A549 (cell line): ENCODE measurements at regions not wholly inside any gene's neighbourhood (a gene's known extent, or its start where the extent isn't known, plus 50 kb on each side); places are given as distances from the start of the nearest gene placed in this dataset.

Experiments
- ATAC-seq, 2 experiments: fragments of 200-7000 bp in 1 of 2; fragments of >200 bp in 1 of 2; cut with Nextera tagmentation in 1 of 2; cut with Tn5 transposase in 1 of 2; 3 replicates each; pipeline versions ENCODE4 v1.8.0 to v1.9.1; 2018 to 2020; ENCODE audit warnings: mild to moderate bottlenecking in 1 of 2, moderate library complexity in 1 of 2
- CTCF ChIA-PET: fragments of 300-600 bp; sonication (Branson Sonifier 250); formaldehyde crosslinking; extraction: SDS; loops from one replicate; lab custom pipeline; 2021; ENCODE audit warnings: antibody characterized with exemption, inconsistent platforms; lab: Yijun Ruan, JAX
- POLR2A ChIA-PET: fragments of 350-600 bp; formaldehyde crosslinking; extraction: SDS; loops from one replicate; lab custom pipeline; 2021; ENCODE audit warnings: antibody characterized with exemption, inconsistent platforms; lab: Yijun Ruan, JAX
- DNase-seq, 2 experiments: peaks; one replicate each; pipeline versions ENCODE4 v3.0.0 to v3.0.0-alpha.2; 2011 to 2016; ENCODE audit warnings: low read depth in 1 of 2, low spot score in 1 of 2
- FAIRE-seq: peaks from 2 replicates; lab custom pipeline; 2011; peaks lifted over from hg19 to GRCh38; lab: Jason Lieb, UNC
- H3K27ac ChIP-seq, 2 experiments: fragments of >200 bp; sonication (Bioruptor Twin); formaldehyde crosslinking; 3 replicates each; pipeline ENCODE4 v1.5.1; 2016 to 2017
- H3K4me1 ChIP-seq: fragments of >200 bp; sonication (Bioruptor Twin); formaldehyde crosslinking; 3 replicates; pipeline ENCODE4 v1.6.1; 2016
- H3K4me2 ChIP-seq: fragments of >200 bp; sonication (Bioruptor Twin); formaldehyde crosslinking; 3 replicates; pipeline ENCODE4 v1.6.1; 2016
- H3K4me3 ChIP-seq: fragments of >200 bp; sonication (Bioruptor Twin); formaldehyde crosslinking; 3 replicates; pipeline ENCODE4 v1.5.1; 2016
- H3K9me3 ChIP-seq: fragments of >200 bp; sonication (Bioruptor Twin); formaldehyde crosslinking; 3 replicates; pipeline ENCODE4 v1.6.1; 2016
- CBX8 ChIP-seq: fragments of 200-600 bp; sonication (generic); IDR thresholded peaks from 2 replicates; pipeline ENCODE4 v1.6.1; 2016
- CEBPB ChIP-seq, 2 experiments: fragments of >200 bp in 1 of 2; sonication (Bioruptor Twin) in 1 of 2; formaldehyde crosslinking in 1 of 2; IDR thresholded peaks; 2 replicates each; pipeline ENCODE4 v1.6.1; 2012 to 2016
- CTCF ChIP-seq: fragments of >200 bp; sonication (Bioruptor Twin); formaldehyde crosslinking; IDR thresholded peaks from 3 replicates; pipeline ENCODE4 v1.5.1; 2016
- EHF ChIP-seq: fragments of 250-450 bp; sonication (Bioruptor Pico); IDR thresholded peaks from 2 replicates; pipeline ENCODE4 v1.5.0; 2020; ENCODE audit warnings: mild to moderate bottlenecking
- ELK1 ChIP-seq: fragments of 150-350 bp; IDR thresholded peaks from 2 replicates; pipeline ENCODE4 v1.6.1; 2014; ENCODE audit warnings: low read depth, mild to moderate bottlenecking, low read length
- EP300 ChIP-seq, 2 experiments: fragments of >200 bp; sonication (Bioruptor Twin); formaldehyde crosslinking; IDR thresholded peaks; 2 replicates in 1 of 2; 3 replicates in 1 of 2; pipeline ENCODE4 v1.6.1; 2016 to 2017
- FOXS1 ChIP-seq: fragments of 250-450 bp; sonication (Bioruptor Pico); IDR thresholded peaks from 2 replicates; pipeline ENCODE4 v1.5.0; 2020; ENCODE audit warnings: mild to moderate bottlenecking, moderate library complexity
- GATA3 ChIP-seq: IDR thresholded peaks from 2 replicates; pipeline ENCODE4 v1.6.1; 2012; ENCODE audit warnings: borderline replicate concordance
- HES2 ChIP-seq: fragments of >200 bp; sonication (Bioruptor Twin); formaldehyde crosslinking; IDR thresholded peaks from 2 replicates; pipeline ENCODE4 v1.6.1; 2016
- HEYL ChIP-seq: fragments of 250-450 bp; sonication (Bioruptor Pico); IDR thresholded peaks from 2 replicates; pipeline ENCODE4 v1.8.0; 2021; ENCODE audit warnings: mild to moderate bottlenecking, moderate library complexity
- HOXB5 ChIP-seq: fragments of 250-450 bp; sonication (Bioruptor Pico); IDR thresholded peaks from 2 replicates; pipeline ENCODE4 v1.5.0; 2020; ENCODE audit warnings: mild to moderate bottlenecking, moderate library complexity
- JUNB ChIP-seq: fragments of >200 bp; sonication (Bioruptor Twin); formaldehyde crosslinking; IDR thresholded peaks from 2 replicates; pipeline ENCODE4 v1.6.1; 2016
- KDM1A ChIP-seq: fragments of 200-600 bp; sonication (generic); IDR thresholded peaks from 2 replicates; pipeline ENCODE4 v1.6.1; 2016; ENCODE audit warnings: low read depth, mild to moderate bottlenecking
- KDM5A ChIP-seq: fragments of 200-600 bp; sonication (generic); IDR thresholded peaks from 2 replicates; pipeline ENCODE4 v1.6.1; 2016; ENCODE audit warnings: antibody characterized with exemption, mild to moderate bottlenecking
- MYC ChIP-seq: IDR thresholded peaks from 2 replicates; pipeline ENCODE4 v1.6.1; 2012; ENCODE audit warnings: mild to moderate bottlenecking, inconsistent platforms, low read length, improper control_type of control experiment, borderline replicate concordance
- NFE2L2 ChIP-seq: fragments of 150-350 bp; conservative IDR thresholded peaks from 2 replicates; pipeline ENCODE4 v1.6.1; 2014; ENCODE audit warnings: low read length
- POLR2AphosphoS2 ChIP-seq: conservative IDR thresholded peaks from 2 replicates; pipeline ENCODE4 v1.6.1; 2012; ENCODE audit warnings: low read length, improper control_type of control experiment, inconsistent platforms
- RCOR1 ChIP-seq: fragments of 150-350 bp; IDR thresholded peaks from 2 replicates; pipeline ENCODE4 v1.6.1; 2014; ENCODE audit warnings: antibody characterized with exemption, low read length, low read depth
- REST ChIP-seq: fragments of 200-600 bp; sonication (generic); IDR thresholded peaks from 2 replicates; pipeline ENCODE4 v1.6.1; 2016; ENCODE audit warnings: antibody characterized with exemption, mild to moderate bottlenecking, moderate library complexity
- RNF2 ChIP-seq: fragments of 200-600 bp; sonication (generic); IDR thresholded peaks from 2 replicates; pipeline ENCODE4 v1.6.1; 2016; ENCODE audit warnings: low read depth, mild to moderate bottlenecking, antibody characterized with exemption, moderate library complexity, borderline replicate concordance
- ZC3H11A ChIP-seq: fragments of 450-650 bp; IDR thresholded peaks from 2 replicates; pipeline ENCODE4 v1.6.1; 2014; ENCODE audit warnings: antibody characterized with exemption, mild to moderate bottlenecking
- ZNF302 ChIP-seq: fragments of 250-450 bp; sonication (Bioruptor Pico); IDR thresholded peaks from 2 replicates; pipeline ENCODE4 v1.9.0; 2021; ENCODE audit warnings: inconsistent platforms, mild to moderate bottlenecking, moderate library complexity
- WGBS: methylation state at CpG from one replicate; pipeline ENCODE4 v1.1.6; 2017; ENCODE audit errors: missing lambda C conversion rate; 5-methylcytosine and 5-hydroxymethylcytosine counted together
- TF ChIP-seq, protein P1 (sequence below): fragments of 250-450 bp; sonication (Bioruptor Pico); IDR thresholded peaks from 2 replicates; pipeline ENCODE4 v1.5.0; 2020; ENCODE audit warnings: low read depth, mild to moderate bottlenecking, moderate library complexity
- TF ChIP-seq, protein P2 (sequence below): fragments of >200 bp; sonication (Bioruptor Twin); formaldehyde crosslinking; IDR thresholded peaks from 3 replicates; pipeline ENCODE4 v1.6.1; 2016

DNA sequence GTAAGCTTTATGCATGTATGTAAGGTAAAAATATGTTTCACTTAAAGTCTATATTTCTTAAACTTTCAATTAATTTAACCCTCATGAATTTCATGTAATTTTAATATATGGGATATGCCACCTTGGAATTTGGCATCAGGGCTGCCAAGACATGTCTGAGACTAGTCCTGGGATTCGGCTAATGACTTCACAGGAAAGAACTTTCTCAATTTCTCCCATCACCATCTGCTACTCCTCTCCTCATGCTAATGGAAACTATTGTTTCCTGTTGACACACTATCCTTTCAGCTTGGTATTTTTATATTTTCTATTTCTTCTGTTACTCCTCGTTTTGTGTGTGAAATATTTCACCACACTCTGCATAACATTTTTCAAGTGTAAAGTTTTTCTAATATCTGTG, 205.9 kb downstream of the ARL4A start:
- no peak for DNase-seq
- H3K4me3 ChIP-seq, result no peak overlapping the region
- CTCF ChIA-PET, result no interaction called here
- no peak overlapping the region for H3K27ac ChIP-seq
- TF ChIP-seq MYC (no peak), KDM1A (no peak), HES2 (no peak), CEBPB (IDR thresholded peaks at IDR 0.05) (no peak), RNF2 (no peak), HEYL (CRISPR knock-in tag) (no peak), GATA3 (no peak), KDM5A (no peak), CTCF (no peak), NFE2L2 (no peak), ZC3H11A (no peak), REST (no peak), ELK1 (no peak)
- TF ChIP-seq, protein P1, sequence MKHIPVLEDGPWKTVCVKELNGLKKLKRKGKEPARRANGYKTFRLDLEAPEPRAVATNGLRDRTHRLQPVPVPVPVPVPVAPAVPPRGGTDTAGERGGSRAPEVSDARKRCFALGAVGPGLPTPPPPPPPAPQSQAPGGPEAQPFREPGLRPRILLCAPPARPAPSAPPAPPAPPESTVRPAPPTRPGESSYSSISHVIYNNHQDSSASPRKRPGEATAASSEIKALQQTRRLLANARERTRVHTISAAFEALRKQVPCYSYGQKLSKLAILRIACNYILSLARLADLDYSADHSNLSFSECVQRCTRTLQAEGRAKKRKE (CRISPR knock-in tag), result no peak
- TF ChIP-seq, all 56 proteins: peak for 0
- 43% methylated on average over 2 of the region's 2 CpGs for WGBS
- POLR2A ChIA-PET, result no interaction called here
- Histone ChIP-seq H3K4me2 (no peak overlapping the region), H3K9me3 (no peaks in the 10 kb centered on the region), H3K4me1 (no peaks in the 10 kb centered on the region)
- ATAC-seq (no peak), FAIRE-seq (no peak)

- no peaks in the 10 kb centered on the region for H3K4me1 ChIP-seq
- 86% methylated on average over 3 of the region's 3 CpGs for WGBS
- H3K9me3 ChIP-seq, result no peaks in the 10 kb centered on the region
- FAIRE-seq, result no peak
- H3K4me2 ChIP-seq, result no peak overlapping the region
- no peak overlapping the region for H3K27ac ChIP-seq
- TF ChIP-seq RNF2, result no peak
- TF ChIP-seq, all 56 proteins: peak for 0
- ChIA-PET CTCF (interaction anchor here (1.0 to 1.6 kb wide), 2 partner anchors 9 to 209 kb away, joined by 3 read pairs; no protein-coding TSS in a partner anchor), POLR2A (no interaction called here)
- ATAC-seq, result no peak
- H3K4me3 ChIP-seq, result no peak overlapping the region
- DNase-seq, result no peak
Measured at GRCh38 chr7:12895296-12895695, 207.9 kb downstream of the ARL4A start.

- H3K9me3 ChIP-seq, result no peaks in the 10 kb centered on the region
- WGBS, result 73% methylated on average over 1 of the region's 1 CpG
- DNase-seq, result no peak
- ATAC-seq, result no peak
- ChIA-PET POLR2A (no interaction called here), CTCF (interaction anchor here (0.9 kb wide), 1 partner anchor 209 kb away, joined by 5 read pairs; no protein-coding TSS in a partner anchor)
- H3K4me2 ChIP-seq, result no peak overlapping the region
- no peaks in the 10 kb centered on the region for H3K4me1 ChIP-seq
- no peak overlapping the region for H3K4me3 ChIP-seq
- no peak for FAIRE-seq
- TF ChIP-seq CEBPB (IDR thresholded peaks at IDR 0.05) (no peak), HOXB5 (no peak), NFE2L2 (no peak), FOXS1 (CRISPR knock-in tag) (no peak), RCOR1 (no peak), JUNB (no peak), EHF (CRISPR knock-in tag) (no peak), POLR2AphosphoS2 (no peak), CBX8 (no peak), ZNF302 (no peak), EP300 (IDR thresholded peaks at IDR 0.05) (no peak)
- TF ChIP-seq, protein P2, sequence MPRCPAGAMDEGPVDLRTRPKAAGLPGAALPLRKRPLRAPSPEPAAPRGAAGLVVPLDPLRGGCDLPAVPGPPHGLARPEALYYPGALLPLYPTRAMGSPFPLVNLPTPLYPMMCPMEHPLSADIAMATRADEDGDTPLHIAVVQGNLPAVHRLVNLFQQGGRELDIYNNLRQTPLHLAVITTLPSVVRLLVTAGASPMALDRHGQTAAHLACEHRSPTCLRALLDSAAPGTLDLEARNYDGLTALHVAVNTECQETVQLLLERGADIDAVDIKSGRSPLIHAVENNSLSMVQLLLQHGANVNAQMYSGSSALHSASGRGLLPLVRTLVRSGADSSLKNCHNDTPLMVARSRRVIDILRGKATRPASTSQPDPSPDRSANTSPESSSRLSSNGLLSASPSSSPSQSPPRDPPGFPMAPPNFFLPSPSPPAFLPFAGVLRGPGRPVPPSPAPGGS, result no peak
- H3K27ac ChIP-seq, result no peak overlapping the region
Measured at GRCh38 chr7:12896316-12896715, 208.9 kb downstream of the ARL4A start.
